Urinary bladder (tissue), 3 donors: ENCODE measurements at regions not wholly inside any gene's neighbourhood (a gene's known extent, or its start where the extent isn't known, plus 50 kb on each side); places are given as distances from the start of the nearest gene placed in this dataset.
A peak's percentile ranks its signal among the peaks of the same experiment; 100 is the strongest.

Experiments used
- DNase-seq: peaks from one replicate; pipeline ENCODE4 v3.0.0-alpha.2; 2015; ENCODE audit errors: extremely low spot score
- H3K27ac ChIP-seq: one replicate; pipeline ENCODE4 v1.5.1; 2013; ENCODE audit warnings: low read depth, mild to moderate bottlenecking, moderate library complexity
- H3K36me3 ChIP-seq: one replicate; pipeline ENCODE4 v1.6.1; 2013; ENCODE audit warnings: mild to moderate bottlenecking, moderate library complexity; ENCODE audit not compliant: insufficient read depth
- H3K4me1 ChIP-seq: one replicate; pipeline ENCODE4 v1.6.1; 2013; ENCODE audit warnings: mild to moderate bottlenecking, moderate library complexity; ENCODE audit not compliant: insufficient read depth
- H3K4me3 ChIP-seq: one replicate; pipeline ENCODE4 v1.5.1; 2013; ENCODE audit warnings: low read depth, low read length
- WGBS: extraction: QIAGEN DNeasy Blood & Tissue Kit; methylation state at CpG from one replicate; pipeline ENCODE4 v1.1.7; 2013; 5-methylcytosine and 5-hydroxymethylcytosine counted together
- donor health status: healthy with polysubstance abuse.
- donor health status: healthy.

GRCh38 chr4:55218041-55218440 is 92.6 kb upstream of the KDR start:
- Histone ChIP-seq H3K27ac (no peak overlapping the region), H3K4me1 (no peaks in the 10 kb centered on the region), H3K4me3 (no peak overlapping the region), H3K36me3 (no peaks in the 10 kb centered on the region)
- WGBS, result 61% methylated on average over 5 of the region's 5 CpGs
- DNase-seq, result no peak

- no peak overlapping the region for H3K27ac ChIP-seq
- H3K4me3 ChIP-seq, result no peak overlapping the region
- 89% methylated on average over 2 of the region's 2 CpGs for WGBS
- DNase-seq, result no peak
- no peaks in the 10 kb centered on the region for H3K4me1 ChIP-seq
- no peaks in the 10 kb centered on the region for H3K36me3 ChIP-seq
Observed at GRCh38 chr4:55237839-55238238, 108.2 kb upstream of the SRD5A3 start.

- H3K36me3 ChIP-seq, result no peaks in the 10 kb centered on the region
- 87% methylated on average over 2 of the region's 2 CpGs for WGBS
- H3K27ac ChIP-seq, result no peak overlapping the region
- no peaks in the 10 kb centered on the region for H3K4me1 ChIP-seq
- no peak for DNase-seq
- H3K4me3 ChIP-seq, result no peak overlapping the region
Observed at GRCh38 chr4:55238407-55238806, 107.6 kb upstream of the SRD5A3 start.

- WGBS, result 76% methylated on average over 14 of the region's 14 CpGs
- Histone ChIP-seq H3K4me3 (no peak overlapping the region), H3K36me3 (no peaks in the 10 kb centered on the region), H3K27ac (no peak overlapping the region), H3K4me1 (no peaks in the 10 kb centered on the region)
- no peak for DNase-seq
Observed at GRCh38 chr4:55241461-55241860, 104.6 kb upstream of the SRD5A3 start.

GRCh38 chr4:55242506-55242905 is 103.5 kb upstream of the SRD5A3 start:
- H3K36me3 ChIP-seq, result no peaks in the 10 kb centered on the region
- H3K27ac ChIP-seq, result no peak overlapping the region
- no peak for DNase-seq
- no peak overlapping the region for H3K4me3 ChIP-seq
- WGBS, result 91% methylated on average over 4 of the region's 4 CpGs
- H3K4me1 ChIP-seq, result no peaks in the 10 kb centered on the region

- WGBS, result 91% methylated on average over 5 of the region's 5 CpGs
Observed at GRCh38 chr4:55247521-55247920, 98.5 kb upstream of the SRD5A3 start.

GRCh38 chr4:55248756-55249155 is 97.3 kb upstream of the SRD5A3 start:
- Histone ChIP-seq H3K4me3 (no peak overlapping the region), H3K27ac (no peak overlapping the region), H3K4me1 (no peaks in the 10 kb centered on the region), H3K36me3 (no peaks in the 10 kb centered on the region)
- WGBS, result 81% methylated on average over 6 of the region's 6 CpGs
- DNase-seq, result no peak

More at GRCh38 chr4:55247521-55247920, 98.5 kb upstream of the SRD5A3 start:
- H3K4me3 ChIP-seq, result no peak overlapping the region
- no peaks in the 10 kb centered on the region for H3K4me1 ChIP-seq
- H3K36me3 ChIP-seq, result no peaks in the 10 kb centered on the region
- H3K27ac ChIP-seq, result no peak overlapping the region
- no peak for DNase-seq

GRCh38 chr4:55249476-55249875 is 96.6 kb upstream of the SRD5A3 start:
- no peaks in the 10 kb centered on the region for H3K36me3 ChIP-seq
- H3K4me1 ChIP-seq, result no peaks in the 10 kb centered on the region
- no peak overlapping the region for H3K27ac ChIP-seq
- WGBS, result 76% methylated on average over 3 of the region's 3 CpGs
- no peak for DNase-seq
- H3K4me3 ChIP-seq, result no peak overlapping the region

GRCh38 chr4:55251342-55251741 is 94.7 kb upstream of the SRD5A3 start:
- Histone ChIP-seq H3K4me1 (no peaks in the 10 kb centered on the region), H3K27ac (no peak overlapping the region), H3K4me3 (no peak overlapping the region), H3K36me3 (no peaks in the 10 kb centered on the region)
- WGBS, result 33% methylated on average over 4 of the region's 4 CpGs
- DNase-seq, result no peak

GRCh38 chr4:55251896-55252295 is 94.1 kb upstream of the SRD5A3 start:
- no peak overlapping the region for H3K4me3 ChIP-seq
- 78% methylated on average over 5 of the region's 5 CpGs for WGBS
- no peak overlapping the region for H3K27ac ChIP-seq
- no peak for DNase-seq
- no peaks in the 10 kb centered on the region for H3K36me3 ChIP-seq
- H3K4me1 ChIP-seq, result no peaks in the 10 kb centered on the region

- 92% methylated on average over 8 of the region's 8 CpGs for WGBS
- no peaks in the 10 kb centered on the region for H3K4me1 ChIP-seq
Observed at GRCh38 chr4:55253948-55254593, 92.0 kb upstream of the SRD5A3 start.

GRCh38 chr4:55255179-55255578 is 90.9 kb upstream of the SRD5A3 start:
- no peaks in the 10 kb centered on the region for H3K4me1 ChIP-seq
- no peak overlapping the region for H3K27ac ChIP-seq
- H3K36me3 ChIP-seq, result no peaks in the 10 kb centered on the region
- DNase-seq, result no peak
- no peak overlapping the region for H3K4me3 ChIP-seq
- WGBS, result 41% methylated on average over 1 of the region's 1 CpG

More at GRCh38 chr4:55253948-55254593, 92.0 kb upstream of the SRD5A3 start:
- Histone ChIP-seq H3K36me3 (no peaks in the 10 kb centered on the region), H3K4me3 (no peak overlapping the region), H3K27ac (no peak overlapping the region)
- no peak for DNase-seq

GRCh38 chr4:55256787-55257186 is 89.3 kb upstream of the SRD5A3 start:
- Histone ChIP-seq H3K4me1 (no peaks in the 10 kb centered on the region), H3K27ac (no peak overlapping the region), H3K36me3 (no peaks in the 10 kb centered on the region), H3K4me3 (no peak overlapping the region)
- 28% methylated on average over 6 of the region's 6 CpGs for WGBS
- no peak for DNase-seq

- Histone ChIP-seq H3K4me1 (no peaks in the 10 kb centered on the region), H3K36me3 (no peaks in the 10 kb centered on the region), H3K27ac (no peak overlapping the region), H3K4me3 (no peak overlapping the region)
- peak; percentile 23 for DNase-seq
- 34% methylated on average over 5 of the region's 5 CpGs for WGBS
Observed at GRCh38 chr4:55258152-55258865, 87.7 kb upstream of the SRD5A3 start.
